Cerebellar cortex (tissue), 1 donor: ENCODE measurements at regions not wholly inside any gene's neighbourhood (a gene's known extent, or its start where the extent isn't known, plus 50 kb on each side); places are given as distances from the start of the nearest gene placed in this dataset.
"Not testable (repeated sequence)": the region's sequence is repeated elsewhere in the genome, so short reads cannot be mapped to it uniquely, and the experiment has no call there.

Source experiments
- DNase-seq: peaks from one replicate; pipeline ENCODE4 v3.0.0-alpha.2; 2015; ENCODE audit warnings: low spot score

DNA sequence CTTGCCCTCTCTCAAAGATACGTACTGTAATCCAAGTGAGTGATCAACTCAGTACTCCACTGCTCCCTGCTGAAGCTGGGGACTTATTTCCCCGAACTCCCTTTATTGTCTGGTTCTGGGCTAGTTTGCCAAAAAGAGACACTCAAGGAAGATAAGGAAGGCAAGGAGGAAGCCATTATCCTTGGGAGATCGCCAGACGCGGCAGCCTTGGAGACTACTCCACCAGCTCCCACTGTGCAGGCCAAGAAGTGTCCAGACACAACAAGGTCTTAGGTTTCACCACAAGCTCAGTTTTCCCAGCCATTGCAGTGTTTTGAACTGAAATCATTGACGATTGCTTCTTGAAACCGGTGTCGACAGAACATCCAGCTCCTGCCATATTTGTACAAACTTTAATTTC lies 439.6 kb upstream of the UBE2E3 start:
- DNase-seq, result no peak

GRCh38 chr2:180539541-180539940 lies 440.9 kb upstream of the UBE2E3 start:
- no peak for DNase-seq

- DNase-seq, result no peak
Measured at GRCh38 chr2:180535289-180535688, 445.1 kb upstream of the UBE2E3 start.

GRCh38 chr2:180531787-180532186 lies 448.6 kb upstream of the UBE2E3 start:
- DNase-seq, result not testable (repeated sequence)

DNA sequence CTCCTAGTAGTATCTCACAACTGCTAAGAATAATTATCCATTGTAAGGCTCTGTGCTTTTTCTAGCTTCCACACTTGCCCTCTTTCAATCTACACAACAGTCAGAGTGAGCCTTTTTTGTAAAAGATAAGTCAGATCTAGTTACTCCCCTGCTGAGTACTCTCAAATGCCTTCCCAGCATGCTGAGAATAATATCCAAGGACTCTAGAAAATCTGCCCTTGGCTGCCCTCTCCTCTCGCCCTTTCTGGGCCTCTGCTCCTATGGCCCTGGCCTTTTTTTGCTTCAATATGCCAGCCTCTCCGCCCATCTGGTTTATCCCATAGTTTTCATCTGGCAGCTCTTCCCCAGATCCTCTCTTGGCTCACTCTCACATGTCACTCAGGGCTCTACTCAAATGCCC lies 455.9 kb upstream of the UBE2E3 start:
- peak; percentile 4 for DNase-seq

- no peak for DNase-seq
Measured at GRCh38 chr2:180523621-180524340, 456.6 kb upstream of the UBE2E3 start.

DNA sequence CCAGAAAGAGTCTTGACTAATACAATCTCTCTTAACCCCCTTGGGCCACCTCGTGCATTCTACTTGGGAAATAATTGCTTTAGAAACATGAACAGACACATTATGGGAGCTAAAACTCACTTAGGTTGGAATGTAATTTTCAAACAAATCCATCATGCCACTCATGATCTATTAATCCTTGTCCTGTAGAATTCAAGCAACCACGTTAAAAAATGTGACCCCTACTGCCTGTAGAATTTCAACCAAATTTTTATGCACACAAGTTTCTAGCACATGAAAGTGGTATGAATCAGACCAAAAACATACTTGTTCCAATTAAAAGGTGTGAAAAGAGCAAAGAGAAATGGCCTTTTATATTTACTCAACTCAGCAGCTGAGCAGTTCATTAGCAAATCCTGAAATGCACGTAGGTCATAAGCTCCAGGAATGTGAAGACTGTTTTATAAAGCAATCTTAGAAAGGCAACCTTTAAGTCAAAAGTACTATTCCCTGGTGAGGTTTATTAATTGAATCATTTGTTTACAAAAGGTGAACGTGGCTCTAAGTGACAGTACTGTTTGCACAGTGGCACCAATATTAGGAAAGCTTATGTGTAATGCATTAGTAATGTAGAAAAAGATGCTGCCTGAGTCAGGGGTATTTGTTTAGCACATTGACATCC lies 459.4 kb upstream of the UBE2E3 start:
- DNase-seq, result no peak

DNA sequence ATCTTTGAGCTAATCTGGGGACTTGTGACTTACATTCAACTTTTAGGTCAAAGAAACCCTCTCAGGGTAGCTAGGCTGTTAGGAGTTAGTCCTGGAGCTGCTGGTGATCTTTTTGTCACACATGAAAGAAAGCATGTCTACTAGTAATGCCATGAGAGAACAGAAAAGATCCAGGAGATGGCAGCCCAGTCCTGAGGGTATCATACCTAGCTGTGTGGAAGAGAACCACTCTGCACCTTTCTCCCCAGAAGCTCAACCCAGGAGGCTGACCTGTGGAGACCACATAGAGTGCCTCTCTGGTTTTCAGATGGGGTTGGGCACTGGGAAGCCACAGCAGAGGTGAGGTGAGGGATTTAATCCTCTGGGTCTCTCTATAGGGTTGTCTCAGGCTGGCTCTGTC lies 460.2 kb upstream of the UBE2E3 start:
- DNase-seq, result no peak

DNA sequence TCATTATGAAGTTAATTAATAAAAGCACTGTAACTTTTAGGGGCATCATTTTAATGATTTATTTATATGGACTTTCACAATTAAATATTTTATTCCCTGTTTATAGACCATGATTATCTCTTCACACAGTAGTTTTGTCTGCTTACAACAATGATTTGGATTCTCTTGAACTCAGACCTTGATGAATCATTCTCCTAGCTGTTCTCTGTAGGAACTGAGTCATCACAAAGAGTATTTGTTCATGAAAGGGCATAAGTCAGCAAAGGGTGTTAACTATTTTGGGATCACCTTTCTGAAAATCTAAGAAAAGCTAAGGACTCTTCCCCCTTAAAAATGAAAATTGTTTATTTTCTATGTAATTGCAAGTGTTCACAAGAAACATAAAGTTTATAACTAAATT lies 461.1 kb upstream of the UBE2E3 start:
- no peak for DNase-seq

GRCh38 chr2:180516232-180516631 lies 464.2 kb upstream of the UBE2E3 start:
- no peak for DNase-seq

- no peak for DNase-seq
Measured at GRCh38 chr2:180513389-180513788, 467.0 kb upstream of the UBE2E3 start.

DNA sequence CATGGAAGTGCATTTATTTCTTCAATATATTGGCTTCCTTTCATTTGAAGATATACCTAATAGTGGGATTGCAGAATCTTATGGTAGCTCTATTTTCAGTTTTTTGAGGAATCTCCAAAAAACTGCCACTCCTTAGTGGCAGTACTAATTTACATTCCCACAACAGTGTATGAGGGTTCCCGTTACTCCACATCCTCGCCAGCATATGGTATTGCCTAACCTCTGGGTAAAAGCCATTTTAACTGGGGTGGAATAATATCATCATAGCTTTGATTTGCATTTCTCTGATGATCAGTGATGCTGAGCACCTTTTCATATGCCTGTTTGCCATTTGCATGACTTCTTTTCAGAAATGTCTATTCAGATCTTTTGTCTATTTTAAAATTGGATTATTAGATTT lies 471.9 kb upstream of the UBE2E3 start:
- no peak for DNase-seq

DNA sequence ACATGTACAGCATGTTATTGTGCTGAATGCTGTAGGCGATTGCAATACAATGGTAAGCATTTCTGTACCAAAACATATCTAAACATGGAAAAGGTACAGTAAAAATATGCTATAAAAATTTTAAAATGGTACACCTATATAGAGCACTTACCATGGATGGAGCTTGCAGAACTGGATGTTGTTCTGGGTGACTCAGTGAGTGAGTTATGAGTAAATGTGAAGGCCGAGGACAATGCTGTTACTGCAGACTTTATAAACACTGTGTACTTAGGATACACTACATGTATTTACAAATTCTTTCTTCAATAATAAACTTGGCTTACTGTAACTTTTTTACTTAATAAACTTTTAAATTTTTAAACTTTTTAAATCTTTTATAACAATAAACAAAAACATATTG lies 473.4 kb upstream of the UBE2E3 start:
- DNase-seq, result no peak

- DNase-seq, result no peak
Measured at GRCh38 chr2:180505203-180505602, 475.2 kb upstream of the UBE2E3 start.

- no peak for DNase-seq
Measured at GRCh38 chr2:180497621-180498152, 482.7 kb upstream of the UBE2E3 start.

GRCh38 chr2:180495606-180496005 lies 484.8 kb upstream of the UBE2E3 start:
- DNase-seq, result no peak

- DNase-seq, result no peak
Measured at GRCh38 chr2:180494286-180494685, 486.1 kb upstream of the UBE2E3 start.

- DNase-seq, result no peak
Measured at GRCh38 chr2:180482696-180483095, 475.6 kb upstream of the CWC22 start.

DNA sequence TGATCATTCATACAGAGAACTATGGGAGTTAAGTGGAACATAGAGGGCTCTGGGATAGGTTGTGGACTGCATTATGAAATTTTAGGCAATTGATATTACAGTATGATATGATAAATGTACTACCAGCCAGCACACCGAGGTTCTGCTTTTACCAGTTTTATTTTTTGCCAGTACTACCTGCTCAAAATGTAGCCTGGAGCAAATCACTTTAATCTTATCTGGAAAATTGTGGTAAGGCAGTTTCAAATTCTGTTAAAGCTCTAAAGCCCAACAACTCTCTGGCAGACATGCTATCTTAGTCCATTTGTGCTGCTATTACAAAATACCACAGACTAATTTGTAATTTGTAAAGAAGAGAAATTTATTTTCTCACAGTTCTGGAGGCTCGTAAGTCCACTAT lies 474.9 kb upstream of the CWC22 start:
- no peak for DNase-seq

DNA sequence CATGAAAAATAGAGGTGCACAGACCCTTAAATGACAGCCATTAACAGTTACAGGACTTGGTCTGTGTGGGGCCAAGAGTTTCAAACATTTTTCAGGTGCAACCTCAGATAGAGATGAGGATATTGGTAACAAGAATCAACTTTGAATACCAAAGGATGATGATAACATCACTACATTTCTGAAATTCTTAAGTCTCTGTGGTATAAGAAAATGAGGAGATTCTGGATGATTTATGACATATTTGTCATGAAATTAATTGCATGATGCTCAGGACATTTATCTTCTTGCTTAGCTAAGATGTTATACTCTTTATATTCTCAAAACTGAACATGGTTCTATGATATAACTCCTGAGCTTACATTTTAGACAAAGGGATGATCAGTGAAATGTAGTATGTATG lies 471.8 kb upstream of the CWC22 start:
- DNase-seq, result no peak

- DNase-seq, result no peak
Measured at GRCh38 chr2:180474716-180475115, 467.6 kb upstream of the CWC22 start.

GRCh38 chr2:180473456-180473855 lies 466.4 kb upstream of the CWC22 start:
- no peak for DNase-seq

DNA sequence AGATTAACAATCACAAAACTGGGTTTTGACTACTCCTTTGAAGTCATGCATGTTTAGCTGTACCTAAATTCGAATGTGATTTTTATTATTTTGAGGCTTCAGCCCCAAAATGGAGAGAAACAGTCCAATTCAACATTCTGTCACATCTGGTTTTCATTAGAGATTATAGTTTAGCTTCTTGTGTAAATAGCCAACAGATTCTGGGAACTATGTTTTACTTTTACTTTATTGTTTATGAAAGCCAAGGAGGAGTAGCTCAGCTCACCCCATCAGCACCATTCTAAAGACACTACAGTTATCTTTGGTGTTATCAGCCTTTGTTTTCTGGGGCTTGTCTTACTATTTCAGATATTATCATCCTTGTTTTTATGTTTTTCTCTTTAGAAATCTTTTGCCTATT lies 465.0 kb upstream of the CWC22 start:
- no peak for DNase-seq

DNA sequence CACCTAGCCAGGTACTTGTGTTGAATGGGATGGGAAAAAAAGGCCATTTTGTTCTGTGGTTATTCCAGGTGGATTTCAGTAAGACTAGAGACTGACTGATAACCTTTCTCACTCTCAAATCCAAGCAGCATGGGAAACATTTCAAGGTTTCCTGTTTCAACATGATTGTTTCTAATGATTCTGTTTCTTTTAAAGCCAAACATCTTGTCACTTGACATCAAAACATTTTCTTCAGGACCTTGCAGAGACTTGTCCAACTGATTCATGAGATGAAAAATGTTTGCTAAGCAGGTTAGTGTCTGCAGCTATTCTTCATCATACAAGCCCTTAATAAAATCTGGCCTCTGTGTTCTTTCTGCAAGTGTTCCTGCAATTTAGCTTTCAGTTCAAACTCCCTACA lies 456.5 kb upstream of the CWC22 start:
- no peak for DNase-seq
